Skin of body (tissue), 1 donor: ENCODE measurements at regions not wholly inside any gene's neighbourhood (a gene's known extent, or its start where the extent isn't known, plus 50 kb on each side); places are given as distances from the start of the nearest gene placed in this dataset.

Source experiments
- DNase-seq: peaks from one replicate; lab custom pipeline; 2025; lab: John Stamatoyannopoulos, UW

DNA sequence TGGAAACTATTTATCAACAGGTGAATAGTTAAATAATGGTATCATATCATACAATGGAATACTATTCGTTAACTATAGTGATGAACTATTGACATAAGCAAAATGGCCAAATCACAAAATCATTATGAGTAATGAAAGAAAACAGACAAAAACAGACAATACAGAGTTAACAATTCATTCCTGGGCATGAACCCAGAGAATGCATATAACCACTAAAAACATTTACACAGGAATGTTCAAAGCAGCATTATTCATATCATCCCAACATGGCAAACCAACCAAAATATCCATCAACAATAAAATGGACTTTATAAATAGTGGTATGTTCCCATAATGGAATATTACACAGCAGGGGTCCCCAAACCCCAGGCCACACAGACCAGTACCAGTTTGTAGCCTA, 131.2 kb upstream of the CYP1B1 start:
- no peak for DNase-seq

DNA sequence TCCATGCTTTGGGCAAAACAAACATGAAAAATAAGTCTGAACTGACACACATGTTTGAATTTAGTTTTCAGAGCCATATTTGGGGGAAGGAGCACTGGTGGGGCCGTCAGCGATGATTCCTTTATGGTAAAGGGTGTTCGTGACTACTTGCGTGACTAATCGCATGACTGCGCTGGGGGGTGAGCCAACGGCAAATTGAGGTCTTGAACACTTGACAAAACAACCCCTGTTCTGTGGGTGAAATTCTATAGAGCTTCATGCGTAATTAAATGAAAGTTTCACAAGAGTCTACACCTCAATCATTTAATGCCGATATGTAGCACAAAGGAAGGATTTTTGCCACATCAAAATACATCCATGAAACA, 127.5 kb upstream of the CYP1B1 start:
- no peak for DNase-seq

DNA sequence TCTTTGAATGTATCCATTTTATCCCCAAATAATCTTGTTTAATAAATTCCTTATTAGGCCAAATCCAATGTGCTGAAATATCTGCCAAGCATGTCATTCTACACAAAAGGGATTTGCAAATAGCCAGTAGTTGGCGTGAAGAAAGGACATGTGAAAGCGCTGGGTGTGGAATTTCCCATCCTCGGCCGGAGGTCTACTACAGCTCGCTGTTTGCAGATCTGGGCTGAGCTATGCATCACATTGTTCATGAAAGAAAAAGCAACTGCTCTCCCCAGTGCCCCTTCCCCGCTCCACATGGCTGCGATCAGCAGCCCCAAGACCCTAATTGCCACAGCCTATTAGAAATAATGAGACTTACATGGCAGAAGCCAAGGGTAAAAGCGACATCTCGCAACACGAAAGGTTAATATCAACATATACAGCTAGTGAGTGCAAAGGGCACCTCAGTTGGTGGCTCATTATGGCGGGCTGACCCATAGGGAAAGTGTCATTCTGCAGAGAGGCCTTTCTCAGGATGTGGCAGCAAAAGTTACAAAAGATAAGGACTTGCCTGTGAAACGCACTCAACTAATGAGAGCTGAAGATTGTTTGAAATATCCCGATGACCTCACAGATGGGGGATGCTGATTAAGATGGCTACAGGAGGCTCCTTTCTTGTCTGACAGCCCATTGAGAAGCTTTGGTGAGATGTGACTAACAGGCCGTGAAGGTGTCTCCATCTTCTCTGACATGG, 126.9 kb upstream of the CYP1B1 start:
- DNase-seq = no peak

DNA sequence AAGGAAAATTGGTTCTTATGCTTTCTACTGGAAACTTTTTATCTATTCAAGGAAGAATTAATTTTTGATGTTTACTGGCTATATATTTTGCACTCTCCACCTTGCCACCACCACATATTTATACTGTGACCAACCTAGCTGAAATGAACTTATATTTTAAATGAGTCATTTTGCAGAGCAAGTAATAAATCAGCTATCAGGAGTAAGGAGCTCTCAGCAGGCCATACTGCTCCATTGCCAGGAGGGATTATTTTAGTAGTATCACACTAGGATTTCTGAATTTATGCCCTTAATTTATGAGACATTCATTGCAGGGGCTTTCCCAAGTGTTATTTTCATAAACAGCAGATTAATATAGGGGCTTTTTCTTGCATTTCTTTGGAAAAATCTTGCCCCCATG, 125.8 kb upstream of the CYP1B1 start:
- DNase-seq = no peak

DNA sequence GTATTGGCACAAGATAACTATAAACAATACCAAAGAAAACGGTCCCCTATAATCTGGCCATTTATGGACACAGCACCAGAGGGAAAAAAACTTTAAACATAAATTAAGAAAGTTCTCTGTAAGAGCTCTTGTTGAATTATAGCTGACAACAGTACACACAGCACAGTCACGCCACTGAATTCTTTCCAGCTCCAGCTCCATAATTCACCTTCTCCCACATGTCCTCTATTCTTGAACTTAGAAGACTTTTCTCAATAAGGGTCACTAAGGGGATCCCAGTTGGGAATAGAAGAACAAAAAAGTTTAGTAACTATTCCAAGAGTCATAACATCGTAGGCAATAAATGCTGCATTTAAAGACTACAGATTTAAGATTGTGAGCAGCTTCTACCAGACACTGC, 124.6 kb upstream of the CYP1B1 start:
- no peak for DNase-seq

DNA sequence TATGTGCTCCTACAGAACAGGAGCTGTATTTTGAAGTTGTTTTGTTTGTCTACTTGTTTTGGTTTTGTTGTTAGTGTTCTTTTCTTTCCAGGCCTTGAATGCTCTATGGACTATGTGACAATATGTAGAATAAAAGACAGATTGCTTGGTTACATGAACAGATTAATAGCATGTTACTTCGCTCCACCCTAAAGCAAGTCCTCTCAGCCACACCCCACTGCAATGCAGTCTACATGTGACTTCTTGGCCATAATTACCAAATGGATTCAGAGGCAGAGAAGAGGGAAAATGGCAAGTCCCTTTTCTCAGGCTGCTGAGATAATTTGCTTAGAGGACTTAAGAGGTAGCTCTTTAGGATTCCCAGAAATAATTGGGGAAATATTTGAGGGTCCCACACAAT, 123.2 kb upstream of the CYP1B1 start:
- DNase-seq = no peak

DNA sequence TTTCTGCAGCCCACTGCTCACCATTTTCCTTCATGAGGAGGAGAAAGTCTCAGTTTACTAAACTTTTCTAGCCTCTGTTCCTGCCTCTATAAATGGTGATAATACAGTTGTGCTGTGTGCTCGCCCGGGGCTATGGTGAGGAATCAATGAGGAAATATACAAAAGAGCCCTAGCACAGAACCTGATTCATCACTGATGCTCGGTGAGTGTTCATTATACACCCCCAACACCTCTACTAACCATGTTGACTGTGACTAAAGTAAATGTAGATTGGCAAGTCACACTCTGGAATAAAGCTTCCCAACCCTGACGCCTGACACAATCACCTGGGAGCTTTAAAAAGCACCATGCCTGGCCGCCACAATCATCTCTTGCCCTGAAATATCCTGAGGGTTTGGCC, 118.8 kb upstream of the CYP1B1 start:
- no peak for DNase-seq

DNA sequence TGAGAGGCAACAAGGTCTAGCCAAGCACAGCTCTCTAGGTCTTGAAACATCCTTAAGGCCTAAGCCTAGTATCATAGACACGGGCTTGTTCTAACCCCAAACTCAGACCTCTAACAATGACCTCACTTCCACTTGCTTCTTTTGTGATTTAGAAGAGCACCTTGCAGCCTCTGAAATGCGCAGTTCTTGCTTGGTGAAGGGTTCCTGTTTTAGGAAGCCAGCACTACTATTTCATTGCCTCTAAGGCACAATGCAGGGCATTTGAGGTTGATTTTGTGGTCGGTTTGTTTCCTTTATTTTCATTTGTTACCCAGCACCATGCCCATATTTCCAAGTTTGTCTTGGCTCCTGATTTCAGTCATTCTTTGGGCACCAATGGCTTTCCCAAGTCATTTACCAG, 117.0 kb upstream of the CYP1B1 start:
- no peak for DNase-seq

DNA sequence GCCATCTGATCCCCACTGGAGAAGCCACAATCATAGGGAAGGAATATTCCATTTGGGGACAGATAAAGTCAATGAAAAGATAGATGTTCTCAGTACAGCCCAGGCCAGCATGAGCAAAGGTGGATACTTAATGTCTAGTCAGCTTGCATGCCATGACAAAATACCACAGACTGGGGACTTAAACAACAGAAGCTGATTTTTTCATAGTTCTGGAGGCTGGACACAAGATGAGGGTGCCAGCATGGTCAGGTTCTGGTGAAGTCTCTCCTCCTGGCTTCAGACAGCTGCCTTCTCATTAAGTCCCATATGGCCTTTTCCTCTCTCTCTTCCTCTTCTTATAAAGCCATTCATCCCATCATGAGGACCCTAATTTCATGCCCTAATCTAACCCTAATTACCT, 116.1 kb upstream of the CYP1B1 start:
- no peak for DNase-seq

DNA sequence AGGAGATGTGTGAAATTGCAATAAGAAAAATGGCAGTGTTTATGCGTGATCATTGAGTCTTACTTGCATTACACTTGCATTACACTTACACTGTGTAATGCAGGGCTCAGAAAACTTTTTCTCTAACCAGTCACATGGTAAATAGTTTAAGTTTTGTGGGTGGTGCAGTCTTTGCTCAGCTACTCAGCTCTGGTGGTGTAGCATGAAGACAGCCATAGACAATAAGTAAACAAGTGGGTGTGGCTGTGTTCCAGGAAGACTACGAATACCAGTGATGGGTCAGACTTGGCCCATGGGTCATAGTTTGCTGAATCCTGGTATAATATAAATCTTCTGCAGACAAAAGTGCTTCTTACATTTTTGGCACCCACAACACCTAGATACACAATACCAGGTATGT, 115.6 kb upstream of the CYP1B1 start:
- no peak for DNase-seq

DNA sequence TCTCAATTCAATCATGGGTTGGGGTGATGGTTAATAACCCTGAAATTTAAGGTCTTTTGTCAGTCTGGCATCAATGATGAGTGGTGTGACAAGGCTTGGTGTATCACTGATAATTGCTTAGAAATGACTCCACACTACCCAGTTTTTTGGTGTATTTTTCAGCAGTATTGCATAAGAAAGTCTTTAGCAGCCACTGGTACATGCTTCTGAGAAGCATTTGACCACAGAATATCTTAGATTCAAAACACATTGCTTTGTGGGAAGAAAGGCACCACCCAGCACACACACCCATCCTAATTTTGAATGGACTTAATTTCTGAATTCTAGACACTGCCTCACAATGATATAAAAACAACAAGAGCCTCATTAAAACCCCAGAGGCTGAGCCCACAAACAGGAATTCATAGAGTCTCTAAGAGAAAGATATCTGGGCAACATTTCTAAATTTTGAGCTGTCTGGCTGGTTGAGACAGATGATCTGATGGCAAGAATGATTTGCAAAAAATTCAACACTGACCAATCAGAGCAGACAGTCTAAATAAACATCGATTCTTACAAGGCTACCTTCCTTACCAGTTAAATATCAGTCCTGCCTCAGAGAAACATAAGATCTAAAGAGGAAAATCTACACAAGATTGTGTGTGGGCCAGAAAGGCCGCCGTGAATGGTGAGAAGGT, 114.7 kb upstream of the CYP1B1 start:
- DNase-seq = peak; percentile 38

DNA sequence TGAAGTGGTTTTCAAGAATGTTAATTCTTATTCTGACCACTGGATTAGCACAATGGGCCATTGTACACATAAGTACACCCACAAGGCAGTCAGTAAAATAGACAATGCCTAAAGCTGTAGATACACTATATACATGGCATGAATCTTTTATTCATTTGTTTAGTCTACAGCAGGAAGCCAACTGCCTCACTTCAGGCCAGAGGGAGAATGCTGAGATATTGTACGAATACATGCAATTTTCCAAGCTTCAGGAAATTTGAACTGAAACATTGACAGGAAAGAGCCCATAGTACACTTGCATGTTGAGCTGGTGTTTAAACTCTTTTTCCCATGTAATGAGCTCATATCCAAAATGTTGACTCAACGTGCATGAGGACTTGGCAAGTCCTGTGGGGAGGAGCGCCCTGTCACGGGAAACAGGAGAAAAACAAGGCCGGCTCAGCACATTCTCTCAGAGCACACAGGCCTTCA, 111.6 kb upstream of the CYP1B1 start:
- DNase-seq = peak; percentile 44

DNA sequence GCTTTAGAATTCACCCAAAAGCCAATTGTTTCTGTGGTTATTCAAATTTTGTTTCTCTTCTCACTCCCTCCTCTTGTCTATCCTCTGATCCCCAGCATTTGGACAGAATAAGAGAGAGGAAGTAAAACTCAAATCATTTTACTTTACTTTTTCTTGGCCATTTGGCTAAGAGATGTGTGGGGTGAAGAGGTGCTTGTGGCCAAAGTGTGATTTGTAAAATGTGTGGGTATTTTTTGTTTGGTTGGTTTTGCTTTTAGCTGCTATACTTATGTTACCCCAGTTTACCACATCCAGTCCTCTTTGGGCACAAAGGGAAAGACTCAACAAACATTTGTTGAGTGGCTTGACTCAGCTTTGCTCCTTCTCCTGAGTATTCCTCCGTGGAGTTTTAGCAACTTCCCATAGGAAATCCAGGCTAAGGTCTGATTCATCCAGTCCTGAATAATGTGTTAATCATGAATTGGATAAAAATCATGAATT, 109.1 kb upstream of the CYP1B1 start:
- DNase-seq = no peak

DNA sequence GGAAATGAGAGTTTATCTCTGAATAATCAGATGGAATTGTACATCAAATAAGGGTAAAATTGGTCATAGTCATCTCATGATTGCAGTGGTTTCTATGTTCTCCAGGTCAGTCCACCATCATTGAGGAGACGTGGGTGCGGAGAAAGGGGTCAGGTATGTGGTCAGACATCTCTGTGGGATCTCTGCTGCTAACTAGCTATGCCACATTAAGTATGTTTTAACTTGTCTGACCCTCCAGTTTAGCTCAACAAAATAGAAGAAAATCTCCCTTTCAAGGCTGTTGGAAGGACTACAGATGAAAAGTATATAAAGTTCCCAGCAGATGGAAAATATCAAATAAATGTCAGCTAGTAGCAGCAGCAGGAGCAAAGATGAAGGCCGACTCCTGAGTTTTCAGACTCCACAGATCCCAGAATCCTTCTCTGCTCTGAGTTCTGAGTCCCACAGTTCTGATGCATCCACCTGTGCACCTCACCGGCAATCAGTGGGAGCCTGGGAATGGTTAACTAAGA, 106.6 kb upstream of the CYP1B1 start:
- DNase-seq = no peak

DNA sequence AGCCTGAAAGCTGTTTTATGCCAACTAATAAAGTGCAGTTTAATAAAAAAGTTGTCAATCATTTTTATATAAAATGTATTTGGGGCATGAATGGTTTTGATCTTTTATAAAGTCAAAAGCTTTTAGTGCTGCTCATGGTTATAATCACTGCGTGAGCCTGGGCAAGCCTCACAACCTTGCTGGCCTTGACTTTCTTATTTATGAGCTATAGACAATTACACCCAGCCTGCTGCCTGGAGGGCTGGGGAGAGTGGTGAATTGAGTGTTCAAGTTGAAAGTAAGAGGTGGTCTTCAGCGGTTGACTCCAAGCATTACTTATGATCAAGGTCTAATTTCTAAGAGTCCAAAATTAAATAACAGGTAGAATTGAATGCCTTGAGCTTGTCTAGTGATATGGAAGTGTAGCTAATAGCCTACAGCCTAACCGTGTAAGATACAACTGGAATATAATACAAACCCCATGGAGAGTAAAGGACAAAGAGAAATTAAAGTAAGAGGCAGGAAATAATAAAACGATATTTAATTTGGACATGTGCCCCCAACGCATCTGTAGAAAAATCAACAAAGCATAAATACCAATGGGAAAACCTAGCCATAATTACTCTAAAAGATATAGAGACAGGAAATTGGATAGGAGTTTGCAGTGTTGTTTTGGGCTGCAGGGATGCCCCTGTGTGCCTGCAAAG, 106.0 kb upstream of the CYP1B1 start:
- DNase-seq = no peak

DNA sequence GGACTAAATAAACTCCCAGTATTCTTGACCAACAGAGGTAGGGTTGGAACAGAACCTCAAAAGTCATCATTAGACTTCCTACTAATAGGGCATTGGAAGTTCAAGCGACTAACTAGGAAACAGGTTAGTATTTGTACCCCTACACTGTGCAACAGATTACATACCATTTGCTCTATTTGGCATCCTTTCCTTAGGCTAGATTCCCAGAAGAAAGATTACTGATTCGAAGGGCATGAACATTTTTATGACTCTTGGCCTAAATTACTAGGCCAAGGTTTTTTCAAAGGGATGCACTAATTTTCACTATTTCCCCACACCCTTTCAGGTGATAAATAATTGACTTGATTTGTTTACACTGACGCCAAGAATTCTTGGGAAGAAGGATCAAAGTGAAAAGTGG, 104.8 kb upstream of the CYP1B1 start:
- no peak for DNase-seq

DNA sequence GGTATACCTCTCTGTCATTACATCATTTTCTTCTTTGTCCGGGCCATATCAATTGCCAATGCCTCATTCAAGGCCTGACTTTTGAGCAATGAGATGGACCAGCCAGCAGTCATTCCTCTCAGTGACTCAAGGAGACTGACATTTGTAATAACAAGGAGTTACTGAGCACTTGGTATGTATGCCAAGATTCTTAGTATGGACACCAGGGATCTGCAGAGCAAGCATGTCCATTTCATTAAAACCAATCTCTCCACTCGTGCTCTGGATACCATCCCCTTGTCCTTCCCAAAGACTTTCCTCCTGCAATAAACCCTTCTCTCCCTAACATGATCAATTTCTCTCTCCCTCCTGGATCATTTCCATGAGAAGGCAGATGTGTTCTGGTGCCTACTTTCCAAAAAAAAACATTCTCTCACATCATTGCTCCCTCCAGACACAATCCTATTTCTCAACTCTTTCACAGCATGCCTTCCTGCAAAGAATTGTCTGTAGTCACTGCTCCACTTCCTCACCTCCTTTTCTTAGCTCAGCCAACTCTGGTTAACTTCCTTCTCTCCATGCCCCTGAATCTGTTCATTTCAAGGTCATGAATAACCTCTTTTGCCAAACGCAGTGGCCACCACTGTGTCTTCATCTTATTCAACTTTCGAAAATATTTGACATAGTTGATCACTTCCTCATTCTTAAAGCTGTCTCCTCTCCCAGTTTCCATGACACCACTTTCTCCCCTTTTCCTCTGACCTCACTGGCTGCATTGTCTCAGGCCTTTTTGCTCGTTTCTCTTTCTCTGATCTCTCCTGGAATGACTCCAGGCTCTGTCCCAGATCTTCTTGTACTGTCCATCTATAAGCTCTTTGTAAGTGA, 102.8 kb upstream of the CYP1B1 start:
- no peak for DNase-seq

DNA sequence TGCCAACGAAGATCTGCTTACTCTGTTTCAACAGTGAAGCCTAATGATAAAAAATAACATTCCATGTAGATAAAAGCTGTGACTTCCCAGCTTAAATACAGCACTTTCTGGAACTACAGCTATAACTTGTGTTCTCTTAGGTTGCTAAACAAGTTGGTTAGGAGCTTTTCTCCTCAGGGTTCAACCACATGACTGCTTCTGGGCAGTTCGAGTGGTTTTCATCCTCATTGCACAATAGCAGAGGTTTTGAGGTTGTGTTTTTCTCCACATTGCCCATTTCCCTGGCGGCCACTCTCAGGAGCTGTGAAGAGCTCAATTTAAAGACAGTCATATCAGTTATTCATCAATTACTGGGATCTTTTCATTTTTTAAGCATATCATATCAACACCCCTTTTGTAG, 102.2 kb upstream of the CYP1B1 start:
- no peak for DNase-seq

DNA sequence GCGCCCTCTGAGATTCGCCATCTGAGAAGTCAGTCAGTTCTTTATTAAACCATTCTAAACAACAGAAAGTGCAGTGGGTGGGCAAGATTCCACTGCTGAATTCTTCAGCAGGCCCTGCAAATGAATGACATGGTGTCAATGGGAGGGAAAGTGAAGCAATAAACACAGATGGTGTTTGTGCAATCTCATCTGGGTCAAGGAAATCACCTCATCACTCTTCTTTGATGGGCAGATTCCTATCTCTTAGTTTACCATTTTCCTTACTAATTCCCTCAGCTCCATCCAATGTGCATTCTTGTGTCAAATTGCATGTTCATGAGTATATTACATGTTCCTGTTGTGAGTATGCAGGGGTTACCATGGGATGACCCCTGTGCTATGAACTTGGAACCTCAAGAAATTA, 100.7 kb upstream of the CYP1B1 start:
- no peak for DNase-seq

DNA sequence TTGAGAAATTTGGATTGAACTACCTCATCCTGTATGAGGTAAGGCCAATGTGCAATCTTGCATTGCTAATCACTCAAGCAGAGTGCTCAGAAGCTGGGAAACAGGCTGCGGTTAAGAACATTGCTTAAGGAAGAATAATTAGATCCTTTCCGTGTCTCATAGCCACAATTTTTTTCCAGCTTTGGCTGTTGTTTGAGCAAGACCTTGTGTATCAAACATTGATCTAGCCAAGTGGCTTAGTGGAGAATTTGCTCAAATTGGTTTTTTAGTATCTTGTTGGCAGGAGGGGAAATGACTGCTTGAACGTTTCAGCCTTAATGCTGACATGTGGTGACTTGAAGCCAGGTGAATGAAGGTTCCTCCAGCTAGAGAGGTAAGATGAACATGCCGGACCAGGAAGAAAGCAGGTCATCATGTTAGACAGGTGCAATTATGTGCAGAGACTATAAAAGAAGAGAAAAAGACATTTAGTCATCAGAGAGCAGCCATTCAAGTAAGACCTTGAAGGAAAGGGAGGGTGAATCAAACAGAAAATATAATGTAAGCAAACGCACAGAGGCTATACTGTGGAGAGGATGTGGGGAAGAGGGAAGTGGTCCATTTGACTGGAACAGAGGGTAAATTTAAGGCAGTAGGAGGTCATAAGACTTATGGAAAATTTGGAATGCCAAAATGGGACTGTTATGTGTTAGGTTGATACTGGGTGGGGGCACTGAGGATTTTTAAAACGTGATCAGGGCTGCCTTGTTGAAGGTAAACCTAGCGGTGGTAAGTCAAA, 98.9 kb upstream of the CYP1B1 start:
- peak; percentile 26 for DNase-seq

DNA sequence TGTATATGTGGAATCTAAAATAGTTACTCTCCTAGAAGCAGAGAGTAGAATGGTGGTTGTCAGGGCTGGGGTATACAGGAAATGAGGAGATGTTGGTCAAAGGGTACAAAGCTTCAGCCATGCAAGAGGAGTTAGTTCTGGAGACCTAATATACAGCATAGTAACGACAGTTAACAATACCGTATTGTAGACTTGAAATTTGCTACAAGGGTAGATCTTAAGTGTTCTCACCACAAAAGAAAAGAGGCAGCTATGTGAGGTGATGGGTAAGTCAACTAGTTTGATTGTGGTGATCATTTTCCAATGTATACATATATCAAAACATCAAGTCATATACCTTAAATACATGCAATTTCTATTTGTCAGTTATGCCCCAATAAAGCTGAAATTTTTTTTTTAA, 98.2 kb upstream of the CYP1B1 start:
- DNase-seq = no peak
